ENCODE measurements at regions not wholly inside any gene's neighbourhood (a gene's known extent, or its start where the extent isn't known, plus 50 kb on each side); places are given as distances from the start of the nearest gene placed in this dataset.

GRCh38 chr6:164016056-164016455, 601.5 kb downstream of the QKI start:
- no peak overlapping the region for H2AFZ ChIP-seq (ENCODE audit: low read length)
- no peaks in the 10 kb centered on the region for H3K4me1 ChIP-seq (ENCODE audit: insufficient read depth, low read length)
- no TSS peak for BruUV-seq (replicated peaks)
- ATAC-seq (no peak), DNase-seq (ENCODE audit: low spot score) (no peak), FAIRE-seq (no peak)
- H3K9me3 ChIP-seq (ENCODE audit: low read length), result no peaks in the 10 kb centered on the region
- H3K27ac ChIP-seq (ENCODE audit: extremely low read length, insufficient read depth, low read length), result no peak overlapping the region
- H4K20me1 ChIP-seq (ENCODE audit: insufficient read depth, low read length), result no peaks in the 10 kb centered on the region
- no peak overlapping the region for H3K4me2 ChIP-seq (ENCODE audit: low read depth, low read length)
- POLR2A ChIA-PET, result no interaction called here
- intact Hi-C loops (cut with micrococcal nuclease; ENCODE audit: unreplicated experiment) (no loop called here), in situ Hi-C loops (cut with HindIII; ENCODE audit: extremely low pct_ligation_motif_present, low pct_unique_long_range_greater_than_20kb) (no loop called here)
- no peaks in the 10 kb centered on the region for H3K79me2 ChIP-seq (ENCODE audit: insufficient read depth, low read length)
- H3K9ac ChIP-seq (ENCODE audit: insufficient read depth, low read depth, low read length), result no peak overlapping the region
- TF ChIP-seq SMAD9 (CRISPR knock-in tag; IDR thresholded peaks at IDR 0.05), result no peak
- TF ChIP-seq MNT (IDR thresholded peaks at IDR 0.05), result peak; percentile 91
- no peak overlapping the region for H3K4me3 ChIP-seq (replicated peaks in 1 of 3; ENCODE audit: insufficient read depth in 1 of 3, low read depth in 2 of 3, low read length in 3 of 3)
- no peaks in the 10 kb centered on the region for H3K27me3 ChIP-seq (ENCODE audit: control insufficient read depth in 1 of 2, insufficient read depth in 2 of 2, low read length in 2 of 2)
- CTCF ChIA-PET (ENCODE audit: low intra/inter-chr PET ratio, low total read pairs), result no interaction called here
- 39% methylated on average over 6 of the region's 6 CpGs for WGBS (ENCODE audit: low lambda C conversion rate)
- no peaks in the 10 kb centered on the region for H3K36me3 ChIP-seq (replicated peaks in 1 of 2; ENCODE audit: control insufficient read depth in 1 of 2, insufficient read depth in 2 of 2, low read length in 2 of 2)

GRCh38 chr6:164015088-164015484, 600.6 kb downstream of the QKI start:
- FAIRE-seq (no peak), DNase-seq (ENCODE audit: low spot score) (no peak), ATAC-seq (no peak)
- in situ Hi-C loops (cut with HindIII; ENCODE audit: extremely low pct_ligation_motif_present, low pct_unique_long_range_greater_than_20kb) (no loop called here), intact Hi-C loops (cut with micrococcal nuclease; ENCODE audit: unreplicated experiment) (no loop called here)
- POLR2A ChIA-PET, result no interaction called here
- CTCF ChIA-PET (ENCODE audit: low intra/inter-chr PET ratio, low total read pairs), result no interaction called here
- Histone ChIP-seq H3K79me2 (ENCODE audit: insufficient read depth, low read length) (no peaks in the 10 kb centered on the region), H3K27me3 (ENCODE audit: control insufficient read depth in 1 of 2, insufficient read depth in 2 of 2, low read length in 2 of 2) (no peaks in the 10 kb centered on the region), H3K36me3 (replicated peaks in 1 of 2; ENCODE audit: control insufficient read depth in 1 of 2, insufficient read depth in 2 of 2, low read length in 2 of 2) (no peaks in the 10 kb centered on the region), H3K4me3 (replicated peaks in 1 of 3; ENCODE audit: insufficient read depth in 1 of 3, low read depth in 2 of 3, low read length in 3 of 3) (no peak overlapping the region), H3K9ac (ENCODE audit: insufficient read depth, low read depth, low read length) (no peak overlapping the region), H2AFZ (ENCODE audit: low read length) (no peak overlapping the region), H3K9me3 (ENCODE audit: low read length) (no peaks in the 10 kb centered on the region), H3K27ac (ENCODE audit: extremely low read length, insufficient read depth, low read length) (no peak overlapping the region), H4K20me1 (ENCODE audit: insufficient read depth, low read length) (no peaks in the 10 kb centered on the region), H3K4me2 (ENCODE audit: low read depth, low read length) (no peak overlapping the region), H3K4me1 (ENCODE audit: insufficient read depth, low read length) (no peaks in the 10 kb centered on the region)
- BruUV-seq (replicated peaks), result no TSS peak
- WGBS (ENCODE audit: low lambda C conversion rate), result 23% methylated on average over 4 of the region's 4 CpGs
- TF ChIP-seq ZNF552 (CRISPR knock-in tag; IDR thresholded peaks at IDR 0.05; ENCODE audit: borderline replicate concordance) (no peak), MIER2 (CRISPR knock-in tag; IDR thresholded peaks at IDR 0.05) (no peak), ZFP90 (CRISPR knock-in tag; IDR thresholded peaks at IDR 0.05; ENCODE audit: borderline replicate concordance) (no peak), HIC2 (CRISPR knock-in tag; IDR thresholded peaks at IDR 0.05; ENCODE audit: low read depth) (no peak), ARNT (IDR thresholded peaks at IDR 0.05) (no peak), ZNF205 (CRISPR knock-in tag; IDR thresholded peaks at IDR 0.05) (no peak), SP2 (CRISPR knock-in tag; IDR thresholded peaks at IDR 0.05) (no peak), THAP7 (CRISPR knock-in tag; IDR thresholded peaks at IDR 0.05) (no peak), ZNF431 (CRISPR knock-in tag; IDR thresholded peaks at IDR 0.05; ENCODE audit: borderline replicate concordance, low read depth) (no peak), ZNF317 (CRISPR knock-in tag; IDR thresholded peaks at IDR 0.05) (no peak), ZNF724P (CRISPR knock-in tag; IDR thresholded peaks at IDR 0.05; ENCODE audit: borderline replicate concordance) (no peak), ZNF710 (CRISPR knock-in tag; IDR thresholded peaks at IDR 0.05; ENCODE audit: borderline replicate concordance) (no peak)

Measured in HepG2 (cell line).